Left ventricle myocardium inferior (tissue), 1 donor: ENCODE measurements at regions not wholly inside any gene's neighbourhood (a gene's known extent, or its start where the extent isn't known, plus 50 kb on each side); places are given as distances from the start of the nearest gene placed in this dataset.

ENCODE experiments used
- DNase-seq: peaks from one replicate; pipeline ENCODE4 v3.0.0-alpha.2; 2020
- H3K27ac ChIP-seq: fragments of 200-600 bp; replicated peaks from 2 replicates; pipeline ENCODE4 v1.8.0; 2021
- H3K27me3 ChIP-seq: fragments of 200-600 bp; 2 replicates; pipeline ENCODE4 v1.8.0; 2021; ENCODE audit warnings: low read depth
- H3K36me3 ChIP-seq: fragments of 200-600 bp; 2 replicates; pipeline ENCODE4 v1.8.0; 2021
- H3K4me1 ChIP-seq: fragments of 200-600 bp; 2 replicates; pipeline ENCODE4 v1.8.0; 2021
- H3K4me3 ChIP-seq: fragments of 200-600 bp; 2 replicates; pipeline ENCODE4 v1.8.0; 2021; ENCODE audit warnings: mild to moderate bottlenecking, moderate library complexity
- H3K9me3 ChIP-seq: fragments of 200-600 bp; replicated peaks from 2 replicates; pipeline ENCODE4 v1.8.0; 2021
- CTCF ChIP-seq: fragments of 200-600 bp; IDR thresholded peaks from 2 replicates; pipeline ENCODE4 v1.8.0; 2021; ENCODE audit warnings: antibody characterized with exemption, mild to moderate bottlenecking, borderline replicate concordance
- intact Hi-C: fragments of 100-400 bp; cut with micrococcal nuclease; formaldehyde crosslinking; loops from one replicate; pipeline ENCODE4 v1.11.0; 2022
- donor health status: DM: no; HTN: yes; CAD: no; lungs with severe emphysema.

- Histone ChIP-seq H3K4me1 (no peaks in the 10 kb centered on the region), H3K36me3 (no peaks in the 10 kb centered on the region), H3K9me3 (no peaks in the 10 kb centered on the region), H3K27me3 (no peaks in the 10 kb centered on the region), H3K4me3 (no peak overlapping the region), H3K27ac (no peak overlapping the region)
- intact Hi-C loops, result no loop called here
- no peak for TF ChIP-seq CTCF
- DNase-seq, result no peak
These were observed 307.6 kb upstream of the SEMA3A start for GRCh38 chr7:84502239-84502638.

DNA sequence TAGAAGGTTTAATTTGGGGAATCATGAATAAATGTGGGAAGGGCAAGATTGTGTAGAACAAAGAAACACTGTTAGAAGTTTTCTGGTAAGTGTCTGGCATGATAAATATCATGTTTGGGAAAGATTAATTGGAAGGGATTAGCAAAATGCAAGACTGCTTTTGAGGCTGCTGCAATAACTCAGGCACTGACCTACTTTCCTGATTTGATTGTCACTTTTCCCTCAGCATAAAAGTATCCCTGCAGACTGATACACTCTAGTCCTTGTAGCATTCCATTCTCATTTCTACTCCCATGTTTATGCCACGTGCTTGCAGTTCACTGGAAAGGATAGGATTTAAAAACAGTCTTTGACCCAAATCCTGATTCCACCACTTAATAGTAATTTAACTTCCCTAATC is 303.3 kb upstream of the SEMA3A start:
- no peak overlapping the region for H3K27ac ChIP-seq
- H3K36me3 ChIP-seq, result no peaks in the 10 kb centered on the region
- no peaks in the 10 kb centered on the region for H3K27me3 ChIP-seq
- no peak overlapping the region for H3K4me3 ChIP-seq
- no peaks in the 10 kb centered on the region for H3K9me3 ChIP-seq
- TF ChIP-seq CTCF, result no peak
- no peak for DNase-seq
- intact Hi-C loops, result no loop called here
- H3K4me1 ChIP-seq, result no peaks in the 10 kb centered on the region

- Histone ChIP-seq H3K4me1 (no peaks in the 10 kb centered on the region), H3K4me3 (no peak overlapping the region), H3K36me3 (no peaks in the 10 kb centered on the region), H3K27me3 (no peaks in the 10 kb centered on the region), H3K27ac (no peak overlapping the region), H3K9me3 (no peaks in the 10 kb centered on the region)
- no peak for DNase-seq
- intact Hi-C loops, result no loop called here
- TF ChIP-seq CTCF, result no peak
These were observed 300.5 kb upstream of the SEMA3A start for GRCh38 chr7:84495128-84495527.

- DNase-seq, result no peak
- Histone ChIP-seq H3K36me3 (no peaks in the 10 kb centered on the region), H3K27me3 (no peaks in the 10 kb centered on the region), H3K4me3 (no peak overlapping the region), H3K27ac (no peak overlapping the region), H3K4me1 (no peaks in the 10 kb centered on the region), H3K9me3 (no peaks in the 10 kb centered on the region)
- intact Hi-C loops, result no loop called here
- TF ChIP-seq CTCF, result no peak
These were observed 297.8 kb upstream of the SEMA3A start for GRCh38 chr7:84492098-84493034.

- intact Hi-C loops, result no loop called here
- H3K9me3 ChIP-seq, result no peaks in the 10 kb centered on the region
- no peaks in the 10 kb centered on the region for H3K27me3 ChIP-seq
These were observed 296.1 kb upstream of the SEMA3A start for GRCh38 chr7:84490661-84491060.

More at GRCh38 chr7:84490661-84491060, 296.1 kb upstream of the SEMA3A start:
- no peak for DNase-seq
- Histone ChIP-seq H3K4me1 (no peaks in the 10 kb centered on the region), H3K27ac (no peak overlapping the region), H3K36me3 (no peaks in the 10 kb centered on the region), H3K4me3 (no peak overlapping the region)
- TF ChIP-seq CTCF, result no peak
